Stimulated activated CD4-positive, alpha-beta T cell treated with anti-CD3 and anti-CD28 coated beads, Interleukin-1b, Interleukin-23, amount 100 ng/mL, for 48 hours (primary cell): ENCODE measurements at regions not wholly inside any gene's neighbourhood (a gene's known extent, or its start where the extent isn't known, plus 50 kb on each side); places are given as distances from the start of the nearest gene placed in this dataset.
A peak's percentile ranks its signal among the peaks of the same experiment; 100 is the strongest.

Source experiments
- DNase-seq: peaks from one replicate; pipeline ENCODE4 v3.0.0-alpha.2; 2020

DNA sequence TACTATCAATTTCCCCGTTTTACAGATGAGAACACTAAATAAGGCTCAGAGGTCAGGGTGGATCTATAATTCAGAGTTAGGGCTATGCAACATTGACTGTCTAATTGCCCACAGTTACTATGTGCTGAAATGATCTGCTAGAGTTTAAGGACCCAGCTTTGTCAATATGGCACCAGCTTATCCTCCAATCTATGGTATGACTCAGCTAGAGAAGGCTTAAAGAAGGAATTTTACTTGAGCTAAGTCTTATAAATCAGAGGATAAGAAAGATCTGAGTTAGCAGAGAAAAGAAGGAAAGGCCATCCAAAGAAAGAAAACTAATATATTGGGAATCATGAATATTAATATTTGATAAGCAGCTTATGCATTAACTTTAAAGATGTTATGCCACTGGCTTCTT, 78.1 kb downstream of the ASB9 start:
- no peak for DNase-seq

DNA sequence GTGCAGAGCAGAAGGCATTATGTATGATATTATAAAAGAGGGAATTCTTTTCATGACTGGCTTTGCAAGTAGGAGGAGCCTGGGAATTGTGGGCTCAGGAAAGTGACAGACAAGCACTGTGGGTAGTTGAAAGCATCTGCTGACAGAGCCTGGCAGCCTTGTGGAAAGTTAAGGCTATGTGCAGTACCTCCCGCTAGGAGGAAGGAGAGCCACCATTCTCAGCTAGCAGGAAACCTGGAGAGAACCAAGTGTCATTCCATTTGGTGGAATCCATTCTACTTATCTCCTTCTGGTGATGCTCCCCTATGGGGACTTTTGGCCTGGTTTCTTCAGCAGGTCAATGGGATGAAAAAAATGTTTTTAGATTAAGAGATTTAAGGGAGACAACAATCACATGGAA, 81.8 kb downstream of the ASB9 start:
- DNase-seq: no peak

DNA sequence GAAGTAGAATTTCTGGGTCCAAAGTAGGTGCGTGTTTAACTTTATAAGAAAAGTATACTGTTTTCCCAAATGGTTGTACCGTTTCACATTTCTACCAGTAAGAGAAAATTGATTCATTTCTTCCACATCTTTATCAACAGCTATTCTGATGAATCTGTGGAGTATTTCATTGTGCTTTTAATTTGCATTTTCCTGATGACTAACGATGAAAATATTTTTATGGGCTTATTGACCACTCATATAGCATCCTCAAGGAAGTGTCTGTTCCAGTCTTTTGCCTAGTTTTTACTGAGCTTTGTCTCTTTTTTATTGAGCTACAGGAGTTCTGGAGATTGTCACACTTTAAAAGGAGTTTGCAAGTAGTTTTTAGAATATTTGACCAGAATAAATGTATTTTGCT, 92.6 kb downstream of the ASB9 start:
- no peak for DNase-seq

DNA sequence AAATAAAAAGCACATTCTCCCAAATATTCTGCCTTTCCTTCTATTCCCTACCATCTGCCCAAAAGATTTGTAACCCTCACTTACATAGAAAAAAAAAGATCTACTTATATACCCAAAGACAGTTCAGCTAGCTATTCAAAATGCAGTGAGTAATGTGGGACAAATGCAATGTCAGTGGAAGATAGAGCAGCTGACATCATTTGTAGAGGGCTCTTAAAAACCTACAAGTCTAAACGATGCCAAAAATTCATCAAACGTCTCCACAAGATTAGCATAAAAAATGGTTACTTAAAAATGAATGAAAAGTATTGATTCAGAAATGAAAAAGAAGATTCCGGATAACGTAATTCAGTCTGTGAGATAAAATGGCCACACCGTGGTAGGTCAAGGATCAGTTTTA, 96.5 kb downstream of the ASB9 start:
- DNase-seq: no peak

DNA sequence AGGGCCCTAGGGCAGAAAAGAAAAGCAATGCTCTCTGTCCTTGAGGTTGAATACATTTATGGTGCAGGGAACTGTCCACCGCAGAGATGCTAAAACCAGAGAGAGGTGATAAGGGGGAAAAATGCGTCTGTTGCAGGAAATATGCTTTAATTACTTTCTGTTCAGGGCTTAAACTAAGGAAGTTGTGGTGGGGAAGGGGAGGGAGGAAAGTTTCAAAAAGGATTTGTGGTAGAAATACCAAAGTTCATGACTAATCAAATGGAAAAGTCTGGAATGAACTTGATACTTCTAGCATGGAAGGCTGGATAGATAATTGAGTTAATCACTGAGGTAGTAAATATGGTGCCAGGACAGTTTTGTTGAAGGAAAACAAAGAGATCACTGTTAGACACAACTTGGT, 99.0 kb downstream of the ASB9 start:
- no peak for DNase-seq

DNA sequence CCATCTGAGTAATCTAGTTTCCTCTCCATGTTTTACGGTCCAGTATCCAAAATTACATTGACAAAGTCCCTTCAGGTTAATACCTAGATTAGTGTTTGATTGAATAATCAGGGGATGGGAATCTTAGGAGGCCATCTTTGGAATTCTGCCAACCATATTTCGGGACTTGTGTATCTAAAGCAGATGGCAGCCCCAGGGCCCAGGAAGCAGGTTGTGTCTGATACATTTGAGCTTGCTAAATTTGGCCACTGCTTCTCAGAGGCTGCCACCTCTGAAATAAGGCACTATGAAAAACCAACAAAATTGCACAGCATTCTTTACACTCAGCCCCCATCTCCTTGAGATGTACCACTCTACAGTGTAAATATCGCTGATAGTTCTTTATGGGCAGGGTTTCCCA, 102.1 kb downstream of the ASB9 start:
- no peak for DNase-seq

DNA sequence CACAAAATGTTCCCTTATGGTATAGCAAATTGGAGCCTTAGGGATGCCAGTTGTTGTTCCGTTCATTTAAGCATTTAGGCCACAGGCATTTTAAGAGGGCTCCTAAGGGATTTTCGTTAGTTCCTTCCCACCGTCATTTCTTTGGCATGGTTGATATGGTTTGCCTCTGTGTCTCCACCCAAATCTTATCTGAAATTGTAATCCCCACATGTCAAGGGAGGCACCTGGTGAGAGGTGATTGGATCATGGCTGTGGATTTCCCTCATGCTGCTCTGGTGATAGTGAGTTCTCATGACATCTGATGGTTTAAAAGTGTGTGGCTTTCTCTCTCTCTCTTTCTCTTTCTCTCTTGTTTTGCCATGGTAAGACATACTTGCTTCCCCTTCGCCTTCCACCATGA, 104.1 kb downstream of the ASB9 start:
- no peak for DNase-seq

DNA sequence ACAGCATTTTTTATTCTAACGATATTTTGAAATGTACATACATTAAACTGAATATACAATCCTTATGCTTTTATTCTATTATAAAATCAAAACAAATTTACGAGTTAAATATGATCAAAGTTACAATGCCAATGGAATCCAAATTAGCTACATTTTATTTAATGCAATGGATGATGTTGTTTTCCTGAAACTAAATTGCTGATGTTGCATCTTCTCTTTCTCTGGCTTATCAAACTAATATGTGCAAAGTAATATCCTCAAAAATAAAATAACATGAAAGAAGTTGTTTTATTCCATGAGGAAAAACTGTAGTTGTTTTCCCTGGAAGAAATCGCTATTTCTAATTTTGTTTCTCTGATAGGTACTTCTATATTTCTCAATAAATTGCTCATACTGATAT, 106.8 kb downstream of the ASB9 start:
- DNase-seq: no peak

DNA sequence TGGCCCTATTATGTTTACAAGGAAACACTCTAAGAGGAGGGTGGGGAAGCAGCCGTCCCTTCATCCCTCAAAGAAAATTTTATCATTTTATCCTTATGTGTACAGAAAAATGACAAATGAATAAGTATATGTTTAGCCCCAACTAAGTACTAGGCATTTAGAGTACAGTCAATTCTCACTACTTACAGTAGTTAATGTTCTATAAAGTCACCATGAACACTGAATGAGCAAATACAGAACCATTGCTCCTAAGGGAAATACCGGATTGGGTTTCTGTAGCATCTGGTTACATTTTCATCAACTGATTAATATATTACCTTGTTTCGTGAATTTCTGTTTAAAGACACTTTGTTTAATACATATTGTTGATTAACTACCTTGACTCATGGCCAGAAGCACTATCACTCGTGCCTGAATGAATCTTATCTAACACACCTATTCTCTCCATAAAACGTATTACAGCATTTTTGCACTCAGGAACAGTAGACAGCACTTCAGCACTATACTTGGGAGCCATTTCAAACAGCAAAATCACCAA, 109.3 kb downstream of the ASB9 start:
- DNase-seq: no peak

DNA sequence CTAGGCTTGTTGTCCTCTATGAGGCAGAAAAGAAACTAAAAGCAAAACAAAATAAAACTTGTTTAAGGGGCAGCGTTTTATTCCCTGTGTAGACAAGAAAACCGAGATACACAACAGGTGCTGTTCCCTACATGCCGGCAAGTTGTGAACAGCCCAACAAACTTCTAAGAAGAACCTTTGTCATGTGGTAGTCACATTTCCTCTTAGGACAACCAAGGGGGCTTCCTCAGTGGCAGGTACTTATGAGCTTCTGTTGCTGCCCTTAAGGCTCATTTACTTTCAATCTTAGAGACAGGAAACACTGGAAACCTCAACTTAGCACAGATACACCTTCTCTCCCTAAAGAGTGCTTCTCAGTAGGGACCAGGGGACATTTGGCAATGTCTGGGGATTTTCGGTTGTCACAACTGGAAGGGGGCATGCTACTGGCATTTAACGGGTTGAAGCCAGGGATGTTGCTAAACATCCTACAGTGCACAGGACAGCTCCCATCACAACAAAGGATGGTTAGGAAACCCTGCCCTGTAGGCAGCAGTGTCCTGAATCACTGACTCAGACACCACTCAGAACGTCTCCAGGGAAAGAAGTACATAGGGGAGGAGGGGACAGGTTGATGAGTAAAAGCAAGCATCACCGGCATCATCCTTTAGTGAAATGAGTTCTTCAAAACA, 111.0 kb downstream of the ASB9 start:
- peak; percentile 43 for DNase-seq

DNA sequence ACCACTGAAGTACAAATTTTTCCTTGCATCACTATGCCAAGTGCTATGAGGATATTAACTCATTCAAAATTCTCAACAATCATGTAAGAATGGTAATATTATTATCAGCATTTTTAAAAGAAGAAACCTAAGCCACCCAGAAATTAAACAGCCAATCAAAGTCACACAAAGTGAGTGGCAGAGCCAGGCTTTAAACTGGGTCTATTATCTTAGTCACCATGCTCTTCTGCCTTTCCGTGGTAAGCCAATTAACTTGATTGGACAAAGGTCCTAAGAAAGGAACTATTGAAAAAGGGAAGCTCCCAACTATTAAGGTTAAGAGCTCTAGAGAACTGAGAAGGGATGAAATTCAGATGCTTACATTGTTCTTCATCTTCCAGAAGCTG, 111.5 kb downstream of the ASB9 start:
- DNase-seq: no peak

DNA sequence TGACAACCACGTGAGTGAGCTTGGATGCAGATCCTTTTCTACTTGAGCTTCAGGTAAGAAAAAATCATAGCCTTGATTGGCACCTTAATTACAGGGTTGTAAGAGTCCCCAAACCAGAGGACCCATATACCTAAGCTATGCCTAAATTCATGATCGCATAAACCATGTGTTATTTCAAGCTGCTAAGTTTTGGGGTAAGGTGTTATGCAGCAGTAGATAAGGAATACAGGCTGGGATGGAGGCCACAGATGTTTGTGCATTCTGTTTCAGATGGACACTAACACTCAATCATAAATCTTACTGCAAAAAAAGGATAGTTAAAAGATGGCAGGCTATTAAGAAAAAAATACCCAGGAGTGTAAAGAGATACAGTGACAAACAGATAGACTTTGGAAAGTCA, 112.3 kb downstream of the ASB9 start:
- no peak for DNase-seq

DNA sequence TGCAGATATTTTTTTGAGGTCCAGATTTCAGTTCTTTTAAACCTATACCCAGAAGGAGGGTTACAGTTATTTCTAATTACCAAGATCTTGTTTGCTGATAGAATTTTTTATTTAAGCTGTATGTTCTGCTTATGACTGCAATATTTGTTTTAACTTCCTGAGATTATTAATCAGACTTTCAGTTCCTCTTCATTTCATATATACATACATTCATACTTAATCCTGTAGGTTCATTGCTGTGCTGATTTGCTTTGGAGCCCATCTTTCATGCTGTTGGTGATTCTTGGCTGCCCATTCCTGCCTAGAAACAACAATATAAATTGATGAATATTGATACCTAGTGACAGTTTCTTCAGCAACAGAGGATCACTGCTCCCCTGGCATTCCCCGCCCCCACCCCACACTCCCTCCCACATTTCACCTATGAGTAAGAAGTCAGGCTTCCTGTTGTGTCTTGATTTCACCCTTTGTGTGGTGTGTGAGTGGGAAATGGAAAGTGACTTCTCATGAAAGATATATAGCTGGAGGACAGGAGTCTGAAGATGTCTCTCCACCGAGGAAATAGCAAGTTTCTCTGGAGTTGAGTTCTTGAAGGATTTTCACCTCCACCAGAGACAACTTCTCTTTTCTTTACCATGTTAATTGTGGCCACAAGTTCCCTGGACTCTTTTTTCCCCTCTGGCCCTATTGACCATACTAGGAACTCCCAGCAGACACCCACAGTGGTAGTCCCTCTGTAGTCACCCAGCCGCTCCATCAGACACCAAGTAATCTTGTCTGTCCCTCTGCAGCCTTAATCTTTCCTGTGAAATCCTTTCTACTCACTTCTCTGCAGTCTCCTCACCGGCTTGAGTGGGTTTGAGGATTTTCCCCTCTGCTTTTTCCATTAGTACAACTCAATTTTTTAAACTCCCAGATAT, 118.4 kb downstream of the ASB9 start:
- DNase-seq: peak; percentile 21

DNA sequence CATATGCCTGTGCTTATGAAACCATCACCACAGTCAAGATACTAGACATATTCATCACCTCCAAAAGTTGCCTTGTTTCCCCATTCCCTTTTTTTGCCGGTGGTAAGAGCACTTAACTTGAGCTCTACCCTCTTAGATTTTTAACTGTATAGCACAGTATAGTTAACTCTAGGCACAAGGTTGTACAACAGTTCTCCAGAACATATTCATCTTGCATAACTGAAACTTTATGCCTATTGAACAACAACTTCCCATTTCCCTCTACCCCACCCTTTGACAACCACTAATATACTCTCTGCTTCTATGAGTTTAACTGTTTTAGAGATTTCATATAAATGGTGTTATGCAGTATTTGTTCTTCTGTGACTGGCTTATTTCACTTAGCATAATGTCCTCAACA, 119.3 kb downstream of the ASB9 start:
- no peak for DNase-seq

DNA sequence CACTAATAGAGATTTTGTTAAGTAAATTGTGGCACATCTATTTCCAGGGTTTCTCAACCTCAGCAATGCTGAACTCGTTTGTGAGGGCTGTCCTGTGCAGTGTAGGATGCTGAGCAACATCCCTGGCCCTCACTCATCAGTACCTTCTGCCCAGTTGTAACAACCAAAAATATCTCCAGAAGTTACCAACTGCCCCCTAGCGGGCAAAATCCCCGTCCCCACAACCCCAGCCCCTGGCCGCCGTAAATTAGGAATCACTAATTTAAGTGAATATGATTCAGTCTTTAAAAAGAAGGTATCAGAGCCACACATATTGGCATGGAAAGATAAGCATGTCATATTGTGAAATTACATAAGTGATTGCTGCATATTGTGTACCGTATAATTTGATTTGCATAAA, 123.4 kb downstream of the ASB9 start:
- DNase-seq: peak; percentile 10

DNA sequence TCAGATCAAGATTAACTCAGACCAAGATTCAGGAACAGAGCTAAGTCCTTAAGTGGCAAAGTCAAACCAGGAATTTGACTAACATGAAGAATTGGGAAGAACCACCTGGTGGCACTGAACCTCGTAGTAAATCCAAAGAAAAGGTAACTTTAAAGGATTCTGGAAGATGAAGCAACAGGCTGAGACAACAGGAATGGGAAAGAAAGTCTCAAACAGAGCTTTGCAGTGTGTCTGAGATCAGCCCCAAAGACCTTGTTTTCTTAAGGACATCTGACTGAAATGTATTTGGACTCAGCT, 126.1 kb downstream of the ASB9 start:
- no peak for DNase-seq

DNA sequence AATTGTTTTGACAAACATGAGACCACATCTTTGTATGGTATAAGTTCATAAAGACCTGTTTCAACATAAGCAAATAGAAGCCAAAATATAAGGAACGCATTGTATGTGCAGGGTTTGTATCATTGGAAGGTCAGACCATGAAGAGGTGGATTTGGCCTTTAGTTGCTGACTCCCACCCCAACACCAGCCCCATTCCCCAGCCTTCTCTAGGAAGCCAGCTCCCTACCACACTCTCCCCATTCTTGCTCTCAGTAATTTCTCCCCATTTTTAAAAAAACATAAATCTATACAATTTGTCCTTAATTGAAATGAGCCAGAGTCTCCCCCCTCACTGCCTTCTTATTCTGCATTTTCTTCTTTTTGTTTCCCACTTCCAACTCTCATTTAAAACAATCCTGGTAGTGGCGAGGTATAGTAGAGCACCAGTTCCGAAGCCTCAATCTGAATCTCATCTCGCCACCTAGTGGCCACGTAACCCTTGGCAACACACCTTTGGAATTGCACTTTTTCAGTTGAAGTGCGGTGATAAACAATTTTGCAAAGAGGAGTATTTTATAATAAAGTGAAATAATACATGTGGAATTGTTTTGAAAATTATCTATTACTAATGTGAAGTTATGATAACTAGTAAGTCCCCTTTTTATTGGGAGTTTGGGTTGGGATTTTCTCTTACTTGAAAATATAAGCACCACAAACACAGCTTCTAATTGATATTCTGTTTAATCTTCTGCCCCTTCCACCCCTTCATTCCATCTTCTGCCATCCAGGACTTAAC, 126.6 kb downstream of the ASB9 start:
- peak; percentile 42 for DNase-seq

DNA sequence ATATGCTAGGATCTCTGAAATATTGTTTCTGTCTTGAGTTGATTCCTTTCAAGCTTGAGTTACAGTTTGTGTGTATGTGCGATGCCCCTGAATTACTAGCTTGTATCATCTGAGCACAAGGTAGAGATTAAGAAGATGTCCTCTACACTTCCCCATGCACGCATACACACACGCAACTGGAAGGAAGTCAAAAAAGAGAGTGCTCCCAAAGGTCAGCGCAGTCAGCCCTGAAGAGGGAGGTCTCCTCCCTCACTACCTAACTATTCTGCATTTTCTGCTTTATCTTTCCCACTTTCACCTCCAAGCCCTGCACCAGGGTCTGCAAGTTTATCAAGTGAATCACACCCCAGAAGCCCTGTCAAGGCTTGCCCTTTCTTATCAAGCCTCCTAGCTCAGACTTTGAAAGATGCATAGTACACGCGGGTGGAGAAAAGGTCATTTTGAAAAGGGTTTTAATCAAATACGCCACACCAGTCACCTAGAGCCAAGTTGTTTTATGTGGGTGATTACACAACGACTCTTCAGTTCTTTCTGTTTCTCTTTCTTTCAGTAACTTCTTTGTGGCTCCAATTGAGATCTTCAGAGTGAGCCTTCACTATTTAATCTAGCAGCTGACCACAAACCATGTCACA, 127.7 kb downstream of the ASB9 start:
- no peak for DNase-seq

DNA sequence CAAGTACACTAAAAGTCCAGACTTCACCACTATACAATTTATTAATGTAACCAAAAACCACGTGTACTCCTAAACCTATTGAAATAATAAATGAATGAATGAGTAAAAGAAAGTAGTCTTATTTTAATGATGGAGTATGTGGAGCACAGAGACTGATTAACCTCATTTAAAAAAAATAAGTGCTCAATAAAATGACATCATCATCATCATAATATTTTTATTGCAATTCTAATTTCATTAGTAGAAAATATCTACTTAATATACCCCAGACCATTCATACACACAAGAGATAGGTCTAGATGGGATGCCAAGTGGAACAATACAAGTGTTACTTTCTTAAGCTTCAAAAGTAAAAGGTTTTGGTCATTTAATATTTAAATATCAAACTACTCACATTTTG, 133.1 kb downstream of the ASB9 start:
- DNase-seq: no peak

DNA sequence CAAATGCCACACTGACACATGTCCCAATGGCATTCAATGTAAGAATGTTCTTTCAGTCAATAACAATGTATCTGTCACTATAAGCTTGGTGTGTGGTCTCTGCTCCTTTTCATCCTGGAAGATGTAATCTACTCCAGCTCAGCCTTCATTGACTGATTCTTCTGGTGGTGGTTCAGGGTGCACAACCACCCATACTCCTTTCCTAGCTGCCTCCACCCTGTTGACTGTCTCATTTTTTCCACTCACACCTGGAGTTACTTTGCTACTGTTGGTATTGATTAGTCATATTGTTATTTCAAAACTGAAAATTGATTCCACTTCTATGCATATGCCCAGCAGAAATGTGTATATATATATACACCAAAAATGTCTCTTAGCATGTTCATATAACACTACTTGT, 140.5 kb downstream of the ASB9 start:
- peak; percentile 6 for DNase-seq

DNA sequence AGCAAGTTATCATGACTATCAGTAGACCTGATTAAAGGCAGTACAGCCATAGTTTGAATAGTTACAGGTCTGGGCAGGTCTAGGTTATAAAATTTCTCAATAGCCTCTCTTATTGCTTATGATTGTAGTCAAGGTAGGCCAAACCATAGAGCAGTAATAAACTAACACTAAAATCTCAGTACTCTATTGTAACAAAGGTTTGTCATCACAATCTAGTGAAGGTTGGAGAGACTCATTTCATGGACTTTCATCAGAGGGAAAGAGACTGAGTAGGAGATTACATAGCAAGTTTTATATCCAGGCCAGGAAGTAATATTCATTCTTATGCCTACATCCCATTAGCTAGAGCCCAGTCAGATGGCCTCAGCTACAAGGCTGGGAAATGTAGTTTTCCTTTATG, 141.0 kb downstream of the ASB9 start:
- no peak for DNase-seq

DNA sequence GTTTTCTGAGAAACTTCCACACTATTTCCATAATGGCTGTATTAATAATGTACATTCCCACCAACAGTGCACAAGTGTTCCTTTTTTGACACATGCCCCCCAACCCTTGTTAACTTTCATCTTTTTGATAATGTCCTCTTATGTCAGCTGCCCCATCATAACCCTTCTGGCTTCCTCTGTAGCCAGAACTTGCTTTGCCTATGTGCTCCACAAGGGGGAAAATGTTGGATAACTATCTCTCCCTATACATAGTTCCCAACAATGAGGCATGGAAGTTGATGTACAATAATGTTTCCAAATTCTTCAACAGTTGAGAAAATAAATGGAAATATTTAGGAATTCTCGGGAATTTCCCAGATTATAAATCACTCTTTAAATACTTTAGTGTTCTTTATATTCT, 142.9 kb downstream of the ASB9 start:
- no peak for DNase-seq

DNA sequence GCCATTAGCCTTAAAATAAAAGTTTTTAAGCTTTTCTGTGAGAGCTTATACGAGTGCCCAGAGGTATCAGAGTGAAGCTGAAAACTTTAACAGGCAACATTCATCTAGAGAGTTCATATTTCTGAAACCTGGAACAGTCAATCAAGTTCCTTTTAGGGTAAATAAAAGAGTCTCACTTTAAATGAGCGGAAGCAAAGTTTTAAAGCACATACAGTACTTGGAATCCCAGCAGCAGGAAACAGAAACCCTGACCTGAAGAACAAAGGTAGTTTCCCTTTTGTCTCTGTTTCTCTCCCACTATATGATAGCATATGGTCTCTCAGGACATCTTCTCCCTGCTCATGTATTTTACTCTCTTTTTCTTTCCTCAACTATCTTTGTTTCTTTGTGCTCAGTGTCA, 153.0 kb downstream of the ASB9 start:
- no peak for DNase-seq
